ENCODE measurements at regions not wholly inside any gene's neighbourhood (a gene's known extent, or its start where the extent isn't known, plus 50 kb on each side); places are given as distances from the start of the nearest gene placed in this dataset.

GRCh38 chr10:113411456-113411855 is 141.4 kb upstream of the HABP2 start:
- WGBS (ENCODE audit: insufficient coverage, low coverage, missing lambda C conversion rate), result 0% methylated on average over 3 of the region's 5 CpGs

More at GRCh38 chr10:113411456-113411855, 141.4 kb upstream of the HABP2 start:
- Histone ChIP-seq H3K4me2 (ENCODE audit: insufficient read depth, low read length) (no peak overlapping the region), H3K27ac (ENCODE audit: extremely low read depth, low read depth, low read length) (no peak overlapping the region), H3K27me3 (ENCODE audit: control insufficient read depth in 2 of 2, insufficient read depth in 2 of 2, low read length in 2 of 2) (no peaks in the 10 kb centered on the region), H4K20me1 (replicated peaks; ENCODE audit: control insufficient read depth, insufficient read depth, low read length) (no peaks in the 10 kb centered on the region), H3K9me3 (replicated peaks; ENCODE audit: control insufficient read depth, insufficient read depth, low read depth, low read length) (no peaks in the 10 kb centered on the region), H3K9me1 (ENCODE audit: control insufficient read depth, insufficient read depth, low read length) (no peaks in the 10 kb centered on the region), H3K4me1 (replicated peaks in 1 of 2; ENCODE audit: control insufficient read depth in 2 of 2, insufficient read depth in 2 of 2, low read length in 2 of 2) (no peaks in the 10 kb centered on the region), H3K4me3 (no peak overlapping the region), H2AFZ (ENCODE audit: low read depth, low read length) (no peak overlapping the region), H3K36me3 (ENCODE audit: control insufficient read depth, insufficient read depth, low read length) (no peaks in the 10 kb centered on the region), H3K9ac (ENCODE audit: insufficient read depth in 1 of 2, low read depth in 2 of 2, low read length in 2 of 2) (no peak overlapping the region), H3K79me2 (ENCODE audit: control insufficient read depth, insufficient read depth, low read length) (no peaks in the 10 kb centered on the region)
- DNase-seq (ENCODE audit: extremely low read depth in 1 of 4, low spot score in 3 of 4), result no peak
- in situ Hi-C loops (cut with MboI), result no loop called here
- FAIRE-seq, result no peak
- POLR2A ChIA-PET, result no interaction called here
- no TSS peak for BruUV-seq (replicated peaks)
- no peak for TF ChIP-seq RBBP5 (IDR thresholded peaks at IDR 0.05; ENCODE audit: borderline replicate concordance, insufficient read depth, low read length, poor library complexity, severe bottlenecking)
- no peak for TF ChIP-seq ZNF583 (CRISPR knock-in tag; IDR thresholded peaks at IDR 0.05)
- no peak for TF ChIP-seq ZNF175 (CRISPR knock-in tag; IDR thresholded peaks at IDR 0.05; ENCODE audit: low read depth)
- TF ChIP-seq CREB1 (IDR thresholded peaks at IDR 0.05), result no peak
- no peak for TF ChIP-seq CREB1 (CRISPR knock-in tag; IDR thresholded peaks at IDR 0.05)
- no peak for TF ChIP-seq ZNF143 (CRISPR knock-in tag; IDR thresholded peaks at IDR 0.05)
- no peak for TF ChIP-seq KAT7 (CRISPR knock-in tag; IDR thresholded peaks at IDR 0.05; ENCODE audit: borderline replicate concordance)
- TF ChIP-seq MGA (IDR thresholded peaks at IDR 0.05), result no peak
- TF ChIP-seq KDM5B (IDR thresholded peaks at IDR 0.05; ENCODE audit: insufficient replicate concordance, low read depth, low read length), result no peak
- TF ChIP-seq CHD4 (IDR thresholded peaks at IDR 0.05; ENCODE audit: insufficient read depth, insufficient replicate concordance, low read depth, low read length, poor library complexity, severe bottlenecking), result no peak
- TF ChIP-seq CBX2 (IDR thresholded peaks at IDR 0.05; ENCODE audit: insufficient read depth, low read length, poor library complexity, severe bottlenecking), result no peak
- CTCF ChIA-PET (ENCODE audit: low intra/inter-chr PET ratio), result no interaction called here
- ATAC-seq, result no peak
- intact Hi-C loops (cut with micrococcal nuclease), result no loop called here

All from K562 (cell line).